ENCODE measurements at regions not wholly inside any gene's neighbourhood (a gene's known extent, or its start where the extent isn't known, plus 50 kb on each side); places are given as distances from the start of the nearest gene placed in this dataset. TPM values are rescaled to one million over a fixed set of nuclear protein-coding genes. Genes with fewer than 3 reads are reported as not detected.

GRCh38 chrX:44596277-44596676 lies 53.6 kb upstream of the FUNDC1 start:
- TF ChIP-seq CTCF (IDR thresholded peaks at IDR 0.05; ENCODE audit: insufficient read depth, low read depth, low read length): no peak
- no peak overlapping the region for H3K4me3 ChIP-seq (ENCODE audit: low read depth, low read length)
- ChIA-PET CTCF (no interaction called here), POLR2A (no interaction called here)
- no peak for DNase-seq (ENCODE audit: low read depth)
- no peaks in the 10 kb centered on the region for H3K36me3 ChIP-seq (ENCODE audit: control insufficient read depth, insufficient read depth, low read length)
- no peaks in the 10 kb centered on the region for H3K27me3 ChIP-seq (ENCODE audit: control insufficient read depth, insufficient read depth, low read length)

Small RNA genes in the stretch of these regions (small RNA-seq; reads per million reads assigned to genes)
- not detected for gene RN7SL291P (ENCODE audit: insufficient read length, low read depth, low replicate concordance)
